GM19043 (cell line): ENCODE measurements at regions not wholly inside any gene's neighbourhood (a gene's known extent, or its start where the extent isn't known, plus 50 kb on each side); places are given as distances from the start of the nearest gene placed in this dataset.

Source experiments
- ATAC-seq: cut with Tn5 transposase; IDR thresholded peaks from one replicate; pipeline ENCODE4 v1.9.1; 2021; ENCODE audit warnings: low read depth; ENCODE audit not compliant: unreplicated experiment

- ATAC-seq, result no peak
These were observed 464.8 kb upstream of the USP24 start for GRCh38 chr1:55679971-55680370.

GRCh38 chr1:55673416-55673815, 458.3 kb upstream of the USP24 start:
- ATAC-seq, result no peak

GRCh38 chr1:55670331-55671082, 455.3 kb upstream of the USP24 start:
- no peak for ATAC-seq

- no peak for ATAC-seq
These were observed 454.1 kb upstream of the USP24 start for GRCh38 chr1:55669293-55669692.

- no peak for ATAC-seq
These were observed 447.7 kb upstream of the USP24 start for GRCh38 chr1:55662875-55663274.

- no peak for ATAC-seq
These were observed 443.8 kb upstream of the USP24 start for GRCh38 chr1:55658917-55659316.

- no peak for ATAC-seq
These were observed 439.6 kb upstream of the USP24 start for GRCh38 chr1:55654750-55655149.

GRCh38 chr1:55654171-55654570, 439.0 kb upstream of the USP24 start:
- no peak for ATAC-seq

GRCh38 chr1:55650444-55650843, 435.3 kb upstream of the USP24 start:
- no peak for ATAC-seq

- ATAC-seq, result no peak
These were observed 431.0 kb upstream of the USP24 start for GRCh38 chr1:55646181-55646580.

- ATAC-seq, result no peak
These were observed 430.1 kb upstream of the USP24 start for GRCh38 chr1:55645270-55645669.

GRCh38 chr1:55641947-55642346, 426.8 kb upstream of the USP24 start:
- no peak for ATAC-seq

GRCh38 chr1:55640708-55641473, 425.7 kb upstream of the USP24 start:
- ATAC-seq, result no peak

- ATAC-seq, result no peak
These were observed 424.4 kb upstream of the USP24 start for GRCh38 chr1:55639526-55639925.

GRCh38 chr1:55639051-55639450, 423.9 kb upstream of the USP24 start:
- ATAC-seq, result no peak

- ATAC-seq, result no peak
These were observed 421.5 kb upstream of the USP24 start for GRCh38 chr1:55636696-55637095.

GRCh38 chr1:55635856-55636255, 420.7 kb upstream of the USP24 start:
- ATAC-seq, result no peak

- ATAC-seq, result no peak
These were observed 419.4 kb upstream of the USP24 start for GRCh38 chr1:55634516-55634915.

GRCh38 chr1:55632906-55633305, 417.7 kb upstream of the USP24 start:
- no peak for ATAC-seq

GRCh38 chr1:55632058-55632457, 416.9 kb upstream of the USP24 start:
- no peak for ATAC-seq

- ATAC-seq, result no peak
These were observed 416.3 kb upstream of the USP24 start for GRCh38 chr1:55631509-55631908.

GRCh38 chr1:55626326-55626725, 411.2 kb upstream of the USP24 start:
- ATAC-seq, result no peak
